Activated CD8-positive, alpha-beta memory T cell treated with anti-CD3 and anti-CD28 coated beads, Interleukin-2, amount 50 U/mL, for 1 hour (primary cell): ENCODE measurements at regions not wholly inside any gene's neighbourhood (a gene's known extent, or its start where the extent isn't known, plus 50 kb on each side); places are given as distances from the start of the nearest gene placed in this dataset.
A peak's percentile ranks its signal among the peaks of the same experiment; 100 is the strongest.

ENCODE experiments used
- DNase-seq: peaks from one replicate; pipeline ENCODE4 v3.0.0-alpha.2; 2020; ENCODE audit errors: extremely low read depth

DNA sequence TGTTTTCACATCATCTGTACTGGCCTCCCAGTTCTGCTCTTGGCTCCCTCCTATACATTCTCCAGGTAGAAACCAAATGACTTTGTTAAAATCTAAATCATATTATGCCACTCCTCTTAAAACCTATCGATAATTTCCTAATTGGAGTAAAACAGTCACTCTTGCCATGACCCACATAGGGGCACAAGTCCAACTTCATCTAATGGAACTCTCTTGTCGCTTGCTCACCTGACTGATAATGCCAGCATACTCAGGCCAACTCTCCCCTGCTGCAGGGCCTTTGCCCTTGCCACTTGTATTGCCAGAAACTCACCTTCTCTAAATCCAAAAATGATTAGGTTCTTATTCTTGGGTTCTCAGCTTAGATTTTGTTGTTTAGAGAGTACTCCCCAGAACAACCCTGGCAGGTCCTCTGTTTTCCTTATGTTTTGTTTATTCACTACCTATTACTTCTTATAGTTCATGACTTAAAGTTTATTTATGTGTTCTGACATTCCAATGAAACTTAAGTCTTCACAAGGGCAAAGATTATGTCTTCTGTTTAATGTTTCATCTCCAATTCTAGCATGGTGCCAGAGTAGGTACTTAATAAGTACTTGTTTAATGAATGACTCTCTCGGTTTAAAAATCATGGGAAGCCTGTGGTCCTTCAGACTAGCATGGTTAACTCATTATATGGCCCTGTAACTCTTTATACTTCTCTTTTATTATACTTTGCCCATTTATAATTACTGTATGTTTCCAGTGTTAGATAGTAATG, 345.9 kb upstream of the SMIM30 start:
- DNase-seq: no peak

DNA sequence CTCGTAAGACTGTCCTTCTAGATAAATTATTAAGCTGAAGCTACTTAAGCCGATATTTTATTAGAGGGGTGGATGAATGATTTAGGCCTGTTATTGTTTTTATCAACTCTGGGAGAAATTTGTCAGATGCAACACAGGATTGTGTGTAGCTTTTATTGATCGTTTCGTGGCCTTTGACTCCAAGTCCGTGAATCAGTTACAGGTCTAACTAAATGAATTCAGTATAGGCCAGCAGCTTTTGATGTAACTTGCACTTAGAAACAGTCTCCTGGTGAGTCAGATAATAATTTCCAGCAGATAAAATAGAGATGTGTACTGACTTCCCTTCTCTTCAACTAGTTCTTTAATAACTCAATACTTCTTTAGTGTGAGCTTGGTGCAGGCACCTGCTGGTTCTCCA, 341.7 kb upstream of the SMIM30 start:
- no peak for DNase-seq

DNA sequence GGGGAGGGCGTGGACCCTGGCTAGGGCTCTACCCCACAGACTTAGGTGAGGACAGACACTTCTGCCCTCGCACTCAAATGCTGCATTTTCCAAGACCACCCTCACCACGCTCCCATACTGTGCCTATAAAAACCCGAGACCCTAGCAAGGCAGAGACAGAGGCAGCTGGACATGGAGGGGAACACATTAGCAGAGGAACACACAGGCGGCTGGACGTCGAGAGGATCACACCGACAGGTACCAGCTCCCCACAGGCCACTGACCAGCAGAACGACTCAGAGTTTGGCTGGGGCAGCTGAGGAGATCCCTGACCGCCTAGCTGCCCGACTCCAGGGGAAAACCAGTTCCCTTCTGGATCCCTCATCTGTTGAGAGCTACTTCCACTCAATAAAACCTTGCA, 338.2 kb upstream of the SMIM30 start:
- no peak for DNase-seq

DNA sequence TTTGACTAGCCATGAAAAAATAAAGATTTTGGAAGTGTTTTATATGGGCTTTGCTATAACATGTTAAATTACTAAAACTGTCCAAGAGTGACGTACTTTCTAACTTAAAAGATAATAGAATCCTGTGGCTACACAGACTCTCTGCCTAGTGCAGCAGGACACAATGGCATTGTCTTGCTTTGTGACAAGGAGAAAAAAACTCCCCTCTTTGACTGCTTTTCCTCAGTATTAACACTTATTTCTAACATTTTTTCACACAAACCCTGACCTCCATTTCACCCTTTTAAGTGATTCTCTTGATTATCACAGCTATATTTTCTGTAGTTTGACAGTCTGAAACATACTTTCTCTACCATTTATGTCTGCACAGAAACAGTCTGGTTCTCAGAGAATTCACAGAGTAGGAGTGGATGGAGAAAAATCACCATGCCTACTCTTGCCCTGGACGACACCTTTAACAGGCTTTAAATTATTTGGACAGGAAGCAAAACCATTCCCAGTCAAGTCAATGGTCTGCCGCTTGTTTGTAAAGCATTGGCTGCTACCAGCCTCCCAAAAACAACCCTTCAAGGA, 336.3 kb upstream of the SMIM30 start:
- DNase-seq: no peak

DNA sequence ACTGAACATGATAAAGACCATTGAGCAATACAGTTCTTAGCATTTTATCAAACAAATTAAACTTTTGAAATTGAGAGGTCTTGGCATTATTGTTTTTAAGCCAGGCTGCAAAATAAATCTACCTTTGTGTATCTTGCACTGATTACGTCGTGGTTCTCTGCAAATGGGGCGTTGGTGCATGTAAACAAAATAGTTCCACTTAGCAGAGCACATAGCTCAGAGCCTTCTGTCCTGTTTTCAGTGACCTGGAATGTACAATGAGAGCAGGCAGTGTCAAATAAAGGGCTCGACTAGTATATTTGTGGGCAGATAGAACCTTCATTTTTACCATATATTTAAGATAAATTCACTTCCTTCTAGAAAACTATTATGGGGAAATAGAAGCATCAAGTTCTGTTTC, 333.9 kb upstream of the SMIM30 start:
- no peak for DNase-seq

DNA sequence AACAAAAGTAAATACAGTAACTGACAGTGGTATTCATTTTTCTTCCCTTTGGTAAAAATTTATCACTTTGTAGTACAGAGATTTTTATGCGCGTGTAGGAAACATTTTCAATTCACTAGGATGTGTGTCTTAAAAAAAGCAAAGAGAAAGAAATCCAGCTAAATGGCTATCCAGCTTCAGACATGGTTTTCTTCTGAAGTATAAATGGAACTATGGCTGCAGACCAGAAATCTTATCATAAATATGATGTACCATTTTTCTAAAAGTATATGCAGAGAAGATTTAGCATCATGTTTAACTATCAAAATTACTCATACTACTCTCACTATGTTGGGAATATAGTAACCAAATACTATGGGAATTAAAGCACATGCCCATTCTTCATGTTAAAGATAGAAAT, 328.4 kb upstream of the SMIM30 start:
- DNase-seq: no peak

DNA sequence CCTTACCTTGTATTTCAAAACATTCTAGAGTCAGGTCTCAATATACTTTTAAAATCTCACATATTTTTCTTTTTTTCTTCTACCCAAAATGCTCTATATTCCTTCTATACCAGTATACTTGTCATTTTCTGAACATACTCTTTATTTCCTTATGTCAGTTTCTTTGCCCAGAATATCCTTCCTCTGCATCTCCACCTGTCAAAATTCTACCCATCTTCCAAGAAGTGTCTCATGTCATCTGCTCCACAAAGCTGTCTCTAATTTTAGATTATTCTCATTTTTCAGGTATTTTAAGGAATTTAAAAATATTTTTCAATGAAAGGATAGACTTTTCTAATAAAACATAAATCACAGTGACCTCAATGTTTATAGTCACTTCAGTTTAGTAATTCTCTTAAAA, 328.0 kb upstream of the SMIM30 start:
- DNase-seq: no peak

DNA sequence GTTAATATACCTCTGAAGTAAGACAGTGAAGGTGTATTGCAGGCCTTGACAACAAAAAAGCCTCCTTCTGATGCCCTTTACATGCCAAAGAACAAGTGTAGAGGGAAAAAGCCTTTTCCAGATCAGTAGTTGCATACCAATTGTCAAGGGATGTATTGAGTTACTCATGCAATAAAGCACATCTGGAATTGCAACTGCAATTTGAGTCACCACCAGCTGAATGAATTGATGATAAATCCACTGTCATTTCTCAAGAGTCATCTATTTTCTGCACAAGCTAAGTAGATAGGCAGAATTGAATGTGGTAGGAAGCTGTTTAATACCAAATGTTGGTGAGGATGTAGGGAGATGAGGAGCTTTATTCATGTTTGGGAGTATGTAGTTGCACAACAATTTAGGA, 325.9 kb upstream of the SMIM30 start:
- DNase-seq: no peak

DNA sequence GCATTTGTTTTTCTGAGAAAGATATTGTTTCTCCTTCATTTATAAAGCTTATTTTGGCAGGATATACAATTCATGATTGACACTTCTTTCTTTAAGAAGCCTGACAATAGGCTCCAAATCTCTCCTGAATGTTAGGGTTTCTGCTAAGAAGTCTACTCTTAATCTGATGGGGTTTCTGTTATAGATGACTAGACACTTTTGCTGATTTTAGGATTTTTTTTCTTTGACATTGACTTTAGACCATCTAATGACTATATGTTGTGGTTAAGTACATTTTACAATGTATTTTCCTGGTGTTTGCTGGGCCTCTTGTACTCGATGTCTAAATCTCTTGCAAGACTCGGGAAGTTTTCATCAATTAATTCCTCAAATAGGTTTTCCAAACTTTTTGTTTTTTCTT, 321.8 kb upstream of the SMIM30 start:
- DNase-seq: no peak

DNA sequence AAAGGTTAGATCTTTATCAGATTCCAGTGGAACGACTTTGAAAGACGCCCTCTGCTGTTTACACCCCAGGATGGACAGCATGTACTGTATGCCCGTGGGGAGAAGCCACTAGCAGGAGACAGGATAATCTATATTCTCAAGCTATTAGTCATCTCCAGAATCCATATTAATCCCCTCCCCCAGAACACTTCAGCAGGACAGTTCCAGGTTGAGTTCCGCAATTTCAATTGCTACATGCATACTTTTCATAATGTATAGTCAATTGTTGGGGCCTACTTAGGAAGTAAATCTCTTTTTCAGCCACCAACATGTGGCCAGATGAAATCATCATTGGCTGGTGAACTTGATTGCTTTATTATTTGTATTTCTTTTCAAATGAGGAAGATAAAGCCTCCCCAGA, 313.1 kb upstream of the SMIM30 start:
- DNase-seq: no peak

DNA sequence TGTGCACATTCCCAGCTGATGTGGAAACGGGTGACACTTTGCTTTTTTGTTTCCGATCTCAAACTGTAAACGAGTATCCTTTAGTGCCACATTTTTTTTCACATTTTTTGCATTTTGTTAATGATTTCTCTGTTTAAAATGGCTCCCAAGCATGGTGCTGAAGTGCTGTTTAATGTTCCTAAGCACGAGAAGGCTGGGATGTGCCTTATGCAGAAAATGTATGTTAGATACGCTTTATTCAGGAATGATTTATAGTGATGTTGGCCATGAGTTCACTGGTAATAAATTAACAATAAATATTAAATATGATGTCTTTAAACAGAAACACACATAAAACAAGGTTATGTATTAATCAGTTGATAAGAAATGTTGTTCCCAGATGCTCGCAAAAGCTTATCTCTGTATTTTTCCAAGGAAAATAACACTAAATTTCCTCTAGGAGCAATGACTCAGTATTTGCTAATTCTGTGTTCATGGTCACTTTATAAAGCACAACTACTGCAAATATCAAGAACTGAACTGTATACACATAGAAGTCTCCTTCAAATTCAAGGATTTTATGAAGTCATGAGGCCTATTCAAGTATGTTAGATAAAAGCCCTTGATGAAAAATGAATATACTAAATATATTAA, 305.9 kb upstream of the SMIM30 start:
- DNase-seq: no peak

DNA sequence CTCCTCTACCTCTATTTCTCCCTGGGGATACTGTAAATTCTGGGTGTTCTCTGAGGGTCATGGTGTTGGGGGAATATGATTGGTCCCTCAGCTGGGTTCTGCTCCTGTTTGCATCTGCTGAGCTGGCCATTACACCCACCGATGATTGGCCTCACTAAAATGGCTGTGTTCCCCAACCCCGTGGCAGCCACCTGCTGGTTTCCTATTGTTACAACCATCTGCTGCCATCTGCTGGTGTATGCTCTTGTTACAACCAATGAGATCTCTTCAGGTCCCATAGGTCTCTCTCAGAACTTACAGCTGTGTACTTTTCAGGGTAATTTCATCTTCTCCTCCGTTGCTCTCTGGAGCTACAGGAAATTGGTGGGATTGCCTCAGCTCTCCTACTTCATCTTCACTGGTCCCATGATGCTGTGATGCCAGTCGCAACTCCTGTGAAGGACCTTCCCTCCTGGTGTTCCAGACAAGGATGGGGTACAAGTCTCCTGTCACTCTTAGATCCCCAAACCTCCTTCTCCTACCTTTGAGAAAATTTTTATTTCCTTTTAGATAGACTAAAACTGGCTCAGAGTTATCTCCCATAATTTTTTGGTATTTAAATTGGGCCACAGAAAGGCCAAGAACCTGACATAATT, 303.5 kb upstream of the SMIM30 start:
- peak; percentile 51 for DNase-seq

DNA sequence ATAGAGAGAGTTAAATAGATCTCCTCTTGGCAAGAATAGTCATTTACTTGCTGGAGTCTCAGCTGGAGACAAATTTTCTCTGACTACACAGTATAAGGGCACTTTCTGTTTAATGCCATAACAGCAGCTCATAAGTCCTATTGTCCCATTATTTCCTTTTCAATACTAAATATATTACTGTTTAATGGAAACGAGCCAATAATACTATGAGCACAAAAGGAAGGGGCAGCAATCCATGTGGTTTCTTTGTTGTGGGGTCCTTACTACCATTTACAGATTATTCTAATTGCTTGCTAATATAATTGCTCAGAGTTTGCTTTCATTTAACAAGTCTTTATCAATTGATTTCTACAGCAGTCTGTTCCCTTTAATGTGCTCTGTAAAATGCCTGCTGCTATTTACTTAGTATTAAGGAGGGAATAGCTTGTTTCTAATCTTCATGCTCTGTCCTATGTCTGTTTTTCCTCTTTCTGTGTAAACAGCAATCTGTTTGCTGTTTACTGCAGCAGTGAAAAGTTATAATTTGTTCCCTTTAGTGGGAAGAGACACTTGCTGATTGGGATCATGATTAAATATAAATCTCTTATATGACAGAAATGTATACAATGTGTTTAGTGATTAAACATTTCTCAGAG, 296.2 kb upstream of the SMIM30 start:
- no peak for DNase-seq

DNA sequence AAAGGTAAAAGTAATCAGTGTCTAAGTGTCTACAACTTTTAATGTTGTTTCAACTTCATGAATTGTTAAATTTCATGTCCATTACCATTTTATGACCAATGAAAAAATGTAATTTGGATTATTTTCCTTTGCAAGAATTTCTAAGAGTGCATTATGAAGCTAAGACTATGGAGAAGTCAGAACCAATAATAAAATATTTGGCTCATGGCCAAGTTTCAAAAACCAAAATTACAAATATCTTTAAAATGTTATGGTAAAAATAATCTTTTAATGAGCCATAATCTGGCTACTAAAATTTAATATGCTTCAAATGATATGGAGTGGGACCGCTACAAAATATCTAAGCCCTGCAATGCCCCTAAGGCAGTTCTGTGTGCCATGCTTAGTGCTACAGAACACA, 294.1 kb upstream of the SMIM30 start:
- DNase-seq: no peak

DNA sequence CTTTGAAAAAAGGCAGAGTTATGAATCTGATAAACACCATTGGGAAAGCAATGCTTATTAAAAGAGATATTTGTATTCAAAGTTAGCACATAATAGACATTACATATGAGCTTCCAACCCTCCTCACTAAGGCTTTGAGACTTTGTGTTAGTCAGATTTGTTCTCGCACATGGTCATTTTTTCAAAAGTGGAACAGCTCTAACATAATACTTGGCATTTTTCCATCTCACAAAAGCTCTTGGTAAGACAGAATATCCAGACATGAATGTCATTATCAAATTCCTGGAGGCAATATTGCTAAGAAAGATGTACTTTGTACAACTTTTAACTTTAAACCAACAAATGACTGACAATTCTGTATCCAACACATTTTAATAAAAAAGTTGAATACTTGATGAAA, 292.4 kb upstream of the SMIM30 start:
- no peak for DNase-seq

DNA sequence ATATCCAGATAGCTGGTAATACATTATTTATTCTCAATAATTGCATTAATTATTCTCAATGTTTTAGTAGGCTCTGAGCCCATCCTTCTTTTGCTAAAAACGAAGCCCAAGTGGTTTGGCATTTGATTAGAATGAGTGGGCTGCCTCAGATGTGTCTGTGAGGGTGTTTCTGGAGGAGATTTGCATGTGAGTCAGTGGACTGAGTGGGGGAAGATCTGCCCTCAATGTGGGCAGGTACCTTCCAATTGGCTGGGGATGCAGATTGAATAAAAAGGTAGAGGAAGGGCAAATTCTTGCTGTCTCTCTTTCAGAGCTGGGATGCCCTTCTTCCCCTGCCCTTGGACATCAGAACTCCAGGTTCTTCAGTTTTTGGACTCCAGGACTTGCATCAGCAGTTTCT, 290.6 kb upstream of the SMIM30 start:
- no peak for DNase-seq

DNA sequence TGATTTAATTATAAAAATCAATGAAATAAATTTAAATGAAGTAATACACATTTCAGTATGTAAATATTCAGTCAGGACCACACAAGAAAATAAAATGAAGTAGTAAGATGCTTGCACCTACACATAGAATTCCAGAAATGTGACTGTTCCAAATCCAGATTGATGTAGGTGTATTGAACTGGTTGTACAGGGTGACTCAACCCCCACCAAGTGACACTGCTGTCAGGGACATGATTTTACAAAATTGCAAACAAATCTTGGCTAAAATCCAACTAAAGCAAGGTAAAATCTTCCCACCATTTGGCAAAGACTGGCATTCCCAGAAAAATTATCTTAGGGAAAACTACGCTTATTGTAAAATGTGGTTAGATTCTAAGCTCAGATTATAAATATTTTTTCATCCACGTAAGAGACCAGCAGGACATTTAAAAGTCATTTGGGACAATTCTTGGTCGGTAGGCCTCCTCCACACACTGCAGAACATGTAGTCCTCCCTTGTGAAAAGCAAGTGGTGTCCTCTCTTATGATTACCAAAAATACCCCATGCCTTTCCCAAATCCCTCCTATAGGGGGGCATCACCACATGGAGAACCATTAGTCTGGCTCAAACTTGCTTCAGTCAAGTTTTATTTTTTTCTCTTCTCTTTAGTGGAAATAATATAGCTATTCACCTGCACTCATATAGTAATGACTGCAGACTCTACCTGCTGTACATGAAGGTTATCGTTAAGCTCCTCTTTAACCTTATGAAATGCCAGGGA, 287.1 kb upstream of the SMIM30 start:
- no peak for DNase-seq

DNA sequence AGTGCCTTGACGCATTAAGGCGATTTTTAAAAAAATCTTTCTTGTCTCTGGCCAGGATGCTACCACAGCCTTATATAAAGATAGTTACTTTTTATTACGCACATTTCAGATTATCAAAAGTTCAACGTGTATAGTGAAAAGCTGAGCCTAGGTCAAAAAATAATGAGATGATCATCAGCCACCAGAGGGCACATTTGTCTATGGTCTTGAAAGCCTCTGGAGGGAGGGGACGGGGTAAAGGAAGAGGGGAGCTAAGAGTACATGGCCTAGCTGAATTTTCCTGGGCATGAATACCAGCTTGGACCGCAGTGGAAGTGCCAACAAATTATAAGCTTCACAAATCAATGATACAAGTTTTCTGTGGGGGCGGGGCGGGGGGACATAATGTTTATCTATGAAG, 285.9 kb upstream of the SMIM30 start:
- no peak for DNase-seq

DNA sequence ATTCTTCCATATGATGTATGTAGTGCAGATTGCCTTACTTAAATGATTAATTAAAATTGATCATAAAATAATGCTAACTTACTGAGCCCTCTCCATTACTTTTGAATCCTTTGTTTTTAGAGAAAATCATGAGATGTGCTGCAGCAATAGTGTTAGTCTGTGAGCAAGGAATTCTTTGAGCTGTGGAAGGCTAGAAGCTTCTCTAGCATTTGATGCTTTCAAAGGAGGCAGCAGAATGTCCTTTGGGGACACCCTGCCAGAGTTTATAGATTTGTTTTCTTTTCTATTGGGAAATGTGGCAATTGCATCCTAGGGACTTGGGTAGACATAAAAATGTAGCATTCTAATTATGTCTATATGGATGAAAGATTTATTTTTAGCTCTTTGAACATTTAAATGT, 284.1 kb upstream of the SMIM30 start:
- DNase-seq: no peak

DNA sequence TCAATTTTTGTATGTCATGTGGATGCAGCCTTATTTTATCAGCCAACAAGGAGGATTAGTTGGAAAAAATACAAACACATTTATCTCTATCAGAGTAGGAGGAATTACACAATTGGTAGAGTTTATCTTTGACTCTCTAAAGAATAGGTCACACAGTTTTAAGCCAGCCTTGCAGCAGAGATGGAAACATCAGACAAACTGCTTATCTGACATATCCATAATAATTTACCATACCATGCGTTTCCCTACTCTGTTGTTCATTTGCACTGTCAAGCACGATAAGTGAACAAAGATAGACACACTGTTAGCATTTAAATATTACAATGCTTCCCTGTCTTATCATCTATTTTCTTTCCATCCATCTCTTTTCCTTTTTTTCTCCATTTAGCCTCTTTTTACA, 283.7 kb upstream of the SMIM30 start:
- no peak for DNase-seq

DNA sequence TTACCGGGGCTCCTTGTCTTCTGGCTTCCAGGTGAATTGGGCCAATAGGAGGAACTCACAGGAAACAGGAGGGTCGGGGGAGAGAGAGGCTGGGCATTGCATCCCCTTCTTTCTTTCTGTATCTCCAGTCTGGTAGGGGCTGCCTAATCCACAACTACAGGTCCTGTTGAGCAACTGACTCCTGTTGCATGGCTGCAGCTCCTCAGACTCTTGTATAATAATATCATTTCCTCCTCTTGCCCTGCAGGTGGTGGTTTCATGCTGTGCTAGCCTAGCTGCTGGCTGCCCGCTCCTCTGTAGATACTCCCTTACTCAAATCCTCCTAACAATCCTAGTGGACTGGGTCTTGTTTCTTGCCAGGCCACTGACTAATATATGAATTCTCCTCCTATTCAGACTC, 276.5 kb upstream of the SMIM30 start:
- DNase-seq: no peak
